A673 (cell line): ENCODE measurements at regions not wholly inside any gene's neighbourhood (a gene's known extent, or its start where the extent isn't known, plus 50 kb on each side); places are given as distances from the start of the nearest gene placed in this dataset.
"Not testable (repeated sequence)": the region's sequence is repeated elsewhere in the genome, so short reads cannot be mapped to it uniquely, and the experiment has no call there.

Experiments used
- BruUV-seq: library from RNA; stranded (reverse); fragments of 400-500 nt; replicated peaks from 2 replicates; lab custom pipeline; 2021; lab: Mats Ljungman, UMichigan
- CTCF ChIA-PET: fragments of 300-600 bp; sonication (Branson Sonifier 250); formaldehyde crosslinking; loops from one replicate; lab custom pipeline; 2022; ENCODE audit warnings: antibody characterized with exemption; lab: Charles Lee
- POLR2A ChIA-PET: fragments of 300-600 bp; sonication (Branson Sonifier 250); formaldehyde crosslinking; loops from one replicate; lab custom pipeline; 2022; ENCODE audit warnings: antibody characterized with exemption; ENCODE audit not compliant: low non-redundant PET; lab: Charles Lee
- DNase-seq: peaks from one replicate; pipeline ENCODE4 v3.0.0-alpha.2; 2015; ENCODE audit warnings: low spot score
- H3K27ac ChIP-seq: fragments of 200-600 bp; sonication (generic); 2 replicates; pipeline ENCODE4 v1.5.1; 2016; ENCODE audit warnings: mixed run types, low read depth, mild to moderate bottlenecking, mixed read lengths, antibody characterized with exemption, low read length; ENCODE audit not compliant: poor library complexity, severe bottlenecking
- H3K27me3 ChIP-seq: fragments of 200-600 bp; sonication (generic); replicated peaks from 2 replicates; pipeline ENCODE4 v1.6.1; 2017; ENCODE audit warnings: mixed run types, low read depth, mild to moderate bottlenecking, mixed read lengths, antibody characterized with exemption, low read length; ENCODE audit not compliant: insufficient read depth, poor library complexity
- H3K36me3 ChIP-seq: fragments of 200-600 bp; sonication (generic); 2 replicates; pipeline ENCODE4 v1.6.1; 2016; ENCODE audit warnings: mixed run types, mild to moderate bottlenecking, mixed read lengths, antibody characterized with exemption, low read length; ENCODE audit not compliant: insufficient read depth, poor library complexity, severe bottlenecking
- H3K4me1 ChIP-seq: fragments of 200-600 bp; sonication (generic); 2 replicates; pipeline ENCODE4 v1.6.1; 2017; ENCODE audit warnings: mixed run types, mild to moderate bottlenecking, mixed read lengths, antibody characterized with exemption, low read length; ENCODE audit not compliant: insufficient read depth, poor library complexity, severe bottlenecking
- H3K4me3 ChIP-seq: fragments of 200-600 bp; sonication (generic); 2 replicates; pipeline ENCODE4 v1.5.1; 2016; ENCODE audit warnings: low read depth, mixed run types, mild to moderate bottlenecking, mixed read lengths, low read length; ENCODE audit not compliant: poor library complexity, severe bottlenecking
- H3K9me3 ChIP-seq: fragments of 200-600 bp; sonication (generic); 2 replicates; pipeline ENCODE4 v1.6.1; 2016; ENCODE audit warnings: mixed run types, low read depth, mild to moderate bottlenecking, mixed read lengths, antibody characterized with exemption, low read length; ENCODE audit not compliant: poor library complexity, severe bottlenecking
- EZH2 ChIP-seq: fragments of 200-600 bp; sonication (generic); IDR thresholded peaks from 2 replicates; pipeline ENCODE4 v1.6.1; 2017; ENCODE audit warnings: borderline replicate concordance, low read depth, mild to moderate bottlenecking, mixed read lengths, antibody characterized with exemption, low read length; ENCODE audit not compliant: poor library complexity, severe bottlenecking
- intact Hi-C: fragments of 100-400 bp; cut with micrococcal nuclease; formaldehyde crosslinking; loops from one replicate; pipeline ENCODE4 v1.10.0; 2022; ENCODE audit not compliant: unreplicated experiment
- TF ChIP-seq, protein P1 (sequence below): fragments of 300-800, 200-600 bp; sonication (generic); conservative IDR thresholded peaks from 2 replicates; pipeline ENCODE4 v1.5.1; 2017; ENCODE audit warnings: low read depth, mild to moderate bottlenecking, antibody characterized with exemption, low read length, moderate library complexity, mixed read lengths

DNA sequence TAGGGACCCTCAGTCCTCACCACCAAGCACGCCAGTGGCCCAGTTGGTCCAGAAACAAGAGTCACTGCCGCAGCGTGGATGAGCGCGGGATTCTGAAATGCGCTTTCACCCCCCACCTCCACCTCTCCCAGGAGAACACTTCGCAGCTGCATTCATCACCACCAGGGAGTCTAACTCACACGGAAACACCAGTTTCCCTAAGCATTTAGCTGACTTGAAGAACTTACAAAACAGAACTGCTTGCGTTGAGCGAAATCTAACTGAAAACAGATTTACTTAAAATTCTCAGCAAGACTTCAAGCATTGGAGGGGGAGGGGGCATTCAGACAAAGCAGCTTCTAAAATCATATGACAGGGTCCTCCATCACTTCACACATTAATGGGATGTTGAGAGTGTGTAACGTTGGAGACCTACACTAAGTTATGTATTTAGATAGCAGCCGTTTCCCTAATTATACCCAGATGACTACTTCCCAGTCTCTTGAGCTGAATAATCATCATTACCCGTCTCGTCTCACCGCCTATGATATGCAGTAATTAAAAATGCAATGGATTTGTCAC is 258.2 kb upstream of the IRS2 start:
- TF ChIP-seq, protein P1, sequence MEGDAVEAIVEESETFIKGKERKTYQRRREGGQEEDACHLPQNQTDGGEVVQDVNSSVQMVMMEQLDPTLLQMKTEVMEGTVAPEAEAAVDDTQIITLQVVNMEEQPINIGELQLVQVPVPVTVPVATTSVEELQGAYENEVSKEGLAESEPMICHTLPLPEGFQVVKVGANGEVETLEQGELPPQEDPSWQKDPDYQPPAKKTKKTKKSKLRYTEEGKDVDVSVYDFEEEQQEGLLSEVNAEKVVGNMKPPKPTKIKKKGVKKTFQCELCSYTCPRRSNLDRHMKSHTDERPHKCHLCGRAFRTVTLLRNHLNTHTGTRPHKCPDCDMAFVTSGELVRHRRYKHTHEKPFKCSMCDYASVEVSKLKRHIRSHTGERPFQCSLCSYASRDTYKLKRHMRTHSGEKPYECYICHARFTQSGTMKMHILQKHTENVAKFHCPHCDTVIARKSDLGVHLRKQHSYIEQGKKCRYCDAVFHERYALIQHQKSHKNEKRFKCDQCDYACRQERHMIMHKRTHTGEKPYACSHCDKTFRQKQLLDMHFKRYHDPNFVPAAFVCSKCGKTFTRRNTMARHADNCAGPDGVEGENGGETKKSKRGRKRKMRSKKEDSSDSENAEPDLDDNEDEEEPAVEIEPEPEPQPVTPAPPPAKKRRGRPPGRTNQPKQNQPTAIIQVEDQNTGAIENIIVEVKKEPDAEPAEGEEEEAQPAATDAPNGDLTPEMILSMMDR = no peak
- TF ChIP-seq EZH2 = no peak
- Histone ChIP-seq H3K9me3 (no peaks in the 10 kb centered on the region), H3K4me1 (peaks cover 8% of the 10 kb centered on the region), H3K27ac (no peak overlapping the region), H3K36me3 (no peaks in the 10 kb centered on the region), H3K4me3 (no peak overlapping the region), H3K27me3 (peaks cover 43% of the 10 kb centered on the region)
- ChIA-PET CTCF (no interaction called here), POLR2A (no interaction called here)
- intact Hi-C loops = no loop called here
- BruUV-seq = no TSS peak
- peak; percentile 66 for DNase-seq

DNA sequence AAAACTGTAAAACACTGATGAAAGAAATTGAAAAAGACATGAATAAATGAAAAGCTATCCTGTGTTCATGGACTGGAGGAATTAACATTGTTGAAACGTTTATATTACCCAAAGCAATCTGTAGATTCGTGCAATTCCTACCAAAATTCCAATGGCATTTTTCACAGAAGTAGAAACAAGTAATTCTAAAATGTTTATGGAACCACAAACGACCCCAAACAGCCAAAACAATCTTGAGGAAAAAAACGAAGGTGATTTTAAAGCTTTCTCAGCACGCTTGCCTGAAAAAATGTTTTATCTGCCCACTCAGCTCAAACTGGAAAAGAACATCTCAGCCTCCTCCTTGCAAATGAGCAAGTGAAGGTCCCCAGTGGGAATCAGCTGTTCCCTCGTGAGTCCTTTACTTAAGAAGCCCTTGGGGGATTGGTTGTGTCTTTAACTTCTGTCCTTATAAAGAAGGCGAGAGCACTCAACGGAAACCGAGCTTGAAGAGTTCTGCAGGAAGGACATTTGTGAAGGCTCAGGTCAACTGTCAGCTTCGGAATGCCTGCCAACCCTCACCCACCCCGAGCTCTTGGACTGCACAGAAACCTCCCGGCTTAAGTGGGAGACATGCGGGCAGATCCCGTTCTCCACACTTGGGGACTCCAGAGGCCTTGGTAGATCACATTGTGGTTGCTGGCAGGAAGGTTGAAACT is 256.0 kb upstream of the IRS2 start:
- Histone ChIP-seq H3K27ac (no peak overlapping the region), H3K27me3 (peaks cover 56% of the 10 kb centered on the region), H3K4me1 (peaks cover 8% of the 10 kb centered on the region), H3K9me3 (no peaks in the 10 kb centered on the region), H3K36me3 (no peaks in the 10 kb centered on the region), H3K4me3 (no peak overlapping the region)
- TF ChIP-seq EZH2 = no peak
- TF ChIP-seq, protein P1 = no peak
- CTCF ChIA-PET = interaction anchor here (0.7 kb wide), 1 partner anchor 205 kb away, joined by 3 read pairs; no protein-coding TSS in a partner anchor
- no TSS peak for BruUV-seq
- DNase-seq = peak; percentile 49
- POLR2A ChIA-PET = interaction anchor here (0.6 kb wide), 1 partner anchor 282 kb away, joined by 3 read pairs; no protein-coding TSS in a partner anchor
- intact Hi-C loops = no loop called here

DNA sequence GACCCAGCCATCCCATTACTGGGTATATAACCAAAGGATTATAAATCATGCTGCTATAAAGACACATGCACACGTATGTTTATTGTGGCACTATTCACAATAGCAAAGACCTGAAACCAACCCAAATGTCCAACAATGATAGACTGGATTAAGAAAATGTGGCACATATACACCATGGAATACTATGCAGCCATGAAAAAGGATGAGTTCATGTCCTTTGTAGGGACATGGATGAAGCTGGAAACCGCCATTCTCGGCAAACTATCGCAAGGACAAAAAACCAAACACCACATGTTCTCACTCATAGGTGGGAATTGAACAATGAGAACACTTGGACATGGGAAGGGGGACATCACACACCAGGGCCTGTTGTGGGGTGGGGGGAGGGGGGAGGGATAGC is 255.3 kb upstream of the IRS2 start:
- H3K27ac ChIP-seq, H3K9me3 ChIP-seq, DNase-seq, H3K4me3 ChIP-seq, BruUV-seq, intact Hi-C loops, H3K4me1 ChIP-seq, H3K36me3 ChIP-seq: not testable (repeated sequence)
- CTCF ChIA-PET = interaction anchor here (0.7 kb wide), 1 partner anchor 206 kb away, joined by 3 read pairs; no protein-coding TSS in a partner anchor
- POLR2A ChIA-PET = interaction anchor here (0.6 kb wide), 1 partner anchor 283 kb away, joined by 3 read pairs; no protein-coding TSS in a partner anchor
- H3K27me3 ChIP-seq = peaks cover 53% of the 10 kb centered on the region
